IMR-90 (cell line): ENCODE measurements at regions not wholly inside any gene's neighbourhood (a gene's known extent, or its start where the extent isn't known, plus 50 kb on each side); places are given as distances from the start of the nearest gene placed in this dataset.

Experiments used
- ATAC-seq: fragments of 200-7000 bp; cut with Tn5 transposase; 2 replicates; pipeline ENCODE4 v1.9.1; 2020; ENCODE audit warnings: low read depth, mild to moderate bottlenecking, moderate library complexity
- BruUV-seq: library from RNA; stranded (reverse); fragments of 400-500 nt; replicated peaks from 2 replicates; lab custom pipeline; 2021; lab: Mats Ljungman, UMichigan
- CTCF ChIA-PET: fragments of 300-600 bp; formaldehyde crosslinking; extraction: SDS; loops from one replicate; lab custom pipeline; 2021; ENCODE audit warnings: antibody characterized with exemption; lab: Yijun Ruan, JAX
- POLR2A ChIA-PET: fragments of 300-600 bp; sonication (Branson Sonifier 250); formaldehyde crosslinking; loops from one replicate; lab custom pipeline; 2022; ENCODE audit warnings: antibody characterized with exemption; ENCODE audit not compliant: unreplicated experiment; lab: Charles Lee
- DNase-seq: peaks from one replicate; pipeline ENCODE4 v3.0.0; 2013
- H2AFZ ChIP-seq: replicated peaks from 2 replicates; pipeline ENCODE3; 2013; ENCODE audit warnings: low read length, mild to moderate bottlenecking; ENCODE audit not compliant: poor library complexity
- H2AK5ac ChIP-seq: 2 replicates; pipeline ENCODE4 v1.6.1; 2013; ENCODE audit warnings: low read depth, low read length, inconsistent platforms
- H2AK9ac ChIP-seq: replicated peaks from 2 replicates; pipeline ENCODE3; 2013; ENCODE audit warnings: mild to moderate bottlenecking, low read depth, low read length, moderate library complexity; ENCODE audit not compliant: poor library complexity
- H2BK120ac ChIP-seq: 2 replicates; pipeline ENCODE4 v1.6.1; 2013; ENCODE audit warnings: low read depth, low read length, inconsistent platforms
- H2BK15ac ChIP-seq: 3 replicates; pipeline ENCODE4 v1.6.1; 2013; ENCODE audit warnings: low read depth, low read length, inconsistent platforms
- H2BK20ac ChIP-seq: 2 replicates; pipeline ENCODE4 v1.6.1; 2013; ENCODE audit warnings: low read depth, mild to moderate bottlenecking, inconsistent platforms, low read length, moderate library complexity
- H2BK5ac ChIP-seq: 2 replicates; pipeline ENCODE4 v1.6.1; 2013; ENCODE audit warnings: mild to moderate bottlenecking, low read depth, low read length, inconsistent platforms; ENCODE audit not compliant: poor library complexity, severe bottlenecking
- H3K14ac ChIP-seq: replicated peaks from 2 replicates; pipeline ENCODE4 v1.6.1; 2013; ENCODE audit warnings: low read depth, low read length, inconsistent platforms
- H3K18ac ChIP-seq: 2 replicates; pipeline ENCODE4 v1.6.1; 2013; ENCODE audit warnings: low read depth, low read length, control low read depth
- H3K23ac ChIP-seq: 2 replicates; pipeline ENCODE4 v1.6.1; 2013; ENCODE audit warnings: low read depth, low read length, inconsistent platforms
- H3K27ac ChIP-seq: 2 replicates; pipeline ENCODE4 v1.5.1; 2013; ENCODE audit warnings: mild to moderate bottlenecking, control low read depth, low read length; ENCODE audit not compliant: insufficient read depth
- H3K27me3 ChIP-seq: 2 replicates; pipeline ENCODE4 v1.6.1; 2013; ENCODE audit warnings: low read length; ENCODE audit not compliant: control insufficient read depth, insufficient read depth
- H3K36me3 ChIP-seq: 2 replicates; pipeline ENCODE4 v1.6.1; 2013; ENCODE audit warnings: low read length, mixed read lengths; ENCODE audit not compliant: control insufficient read depth, insufficient read depth
- H3K4ac ChIP-seq: 2 replicates; pipeline ENCODE4 v1.6.1; 2013; ENCODE audit warnings: low read depth, low read length, inconsistent platforms
- H3K4me1 ChIP-seq: 2 replicates; pipeline ENCODE4 v1.6.1; 2013; ENCODE audit warnings: low read length, mixed read lengths; ENCODE audit not compliant: control insufficient read depth, insufficient read depth
- H3K4me2 ChIP-seq: 2 replicates; pipeline ENCODE4 v1.6.1; 2013; ENCODE audit warnings: low read depth, mild to moderate bottlenecking, control low read depth, low read length, moderate library complexity
- H3K4me3 ChIP-seq: 2 replicates; pipeline ENCODE4 v1.5.1; 2013; ENCODE audit warnings: low read depth, mild to moderate bottlenecking, control low read depth, low read length, moderate library complexity; ENCODE audit not compliant: insufficient read depth
- H3K56ac ChIP-seq: 2 replicates; pipeline ENCODE4 v1.6.1; 2013; ENCODE audit warnings: low read length, inconsistent platforms; ENCODE audit not compliant: insufficient read depth; ENCODE audit errors: extremely low read depth
- H3K79me1 ChIP-seq, 2 experiments: 2 replicates each; pipeline ENCODE4 v1.6.1; 2013; ENCODE audit warnings: low read length in 2 of 2, inconsistent platforms in 1 of 2, low read depth in 1 of 2
- H3K9ac ChIP-seq: 2 replicates; pipeline ENCODE4 v1.6.1; 2013; ENCODE audit warnings: low read depth, low read length, control low read depth
- H3K9me1 ChIP-seq: 2 replicates; pipeline ENCODE4 v1.6.1; 2013; ENCODE audit warnings: low read length, inconsistent platforms; ENCODE audit not compliant: insufficient read depth
- H3K9me3 ChIP-seq: 2 replicates; pipeline ENCODE4 v1.6.1; 2013; ENCODE audit warnings: low read length; ENCODE audit not compliant: control insufficient read depth, insufficient read depth
- H4K20me1 ChIP-seq: 2 replicates; pipeline ENCODE4 v1.6.1; 2013; ENCODE audit warnings: low read length, inconsistent platforms; ENCODE audit not compliant: insufficient read depth
- H4K5ac ChIP-seq: 2 replicates; pipeline ENCODE4 v1.6.1; 2013; ENCODE audit warnings: mild to moderate bottlenecking, low read depth, low read length, control low read depth
- H4K8ac ChIP-seq, 2 experiments: 2 replicates each; pipeline ENCODE4 v1.6.1; 2013; ENCODE audit warnings: low read depth in 2 of 2, low read length in 2 of 2, control low read depth in 1 of 2, inconsistent platforms in 1 of 2
- H4K91ac ChIP-seq: 2 replicates; pipeline ENCODE4 v1.6.1; 2013; ENCODE audit warnings: low read depth, low read length, inconsistent platforms; ENCODE audit not compliant: insufficient read depth
- CHD1 ChIP-seq: IDR thresholded peaks from 2 replicates; pipeline ENCODE4 v1.6.1; 2012; ENCODE audit warnings: low read depth, low read length, improper control_type of control experiment
- CTCF ChIP-seq: conservative IDR thresholded peaks from 2 replicates; pipeline ENCODE4 v1.5.1; 2012; ENCODE audit warnings: mild to moderate bottlenecking, low read depth, low read length, improper control_type of control experiment
- MAFK ChIP-seq: IDR thresholded peaks from 2 replicates; pipeline ENCODE4 v1.6.1; 2012; ENCODE audit warnings: low read depth, low read length, improper control_type of control experiment
- MXI1 ChIP-seq: IDR thresholded peaks from 2 replicates; pipeline ENCODE4 v1.6.1; 2012; ENCODE audit warnings: low read depth, mild to moderate bottlenecking, low read length, moderate library complexity, borderline replicate concordance
- POLR2A ChIP-seq: IDR thresholded peaks from 2 replicates; pipeline ENCODE4 v1.6.1; 2012; ENCODE audit warnings: mild to moderate bottlenecking, low read depth, low read length
- RAD21 ChIP-seq: IDR thresholded peaks from 2 replicates; pipeline ENCODE4 v1.6.1; 2012; ENCODE audit warnings: low read length, improper control_type of control experiment
- RFX5 ChIP-seq: IDR thresholded peaks from 2 replicates; pipeline ENCODE4 v1.8.0; 2012; ENCODE audit warnings: low read depth, mild to moderate bottlenecking, low read length, moderate library complexity
- USF2 ChIP-seq: fragments of 150-350 bp; IDR thresholded peaks from 2 replicates; pipeline ENCODE4 v1.6.1; 2017; ENCODE audit warnings: mild to moderate bottlenecking, antibody characterized with exemption, low read length, low read depth
- WGBS, 2 experiments: methylation state at CpG; one replicate each; pipeline versions ENCODE4 v1.1.5 to v1.1.7; 2013; ENCODE audit warnings: missing lambda C conversion rate in 2 of 2; ENCODE audit not compliant: insufficient read length in 1 of 2; ENCODE audit errors: extremely low coverage in 2 of 2; 5-methylcytosine and 5-hydroxymethylcytosine counted together
- dilution Hi-C: fragments of 300-500 bp; cut with HindIII; formaldehyde crosslinking; loops from one replicate; pipeline ENCODE4 v1.14.3; 2018; ENCODE audit warnings: low sequenced_read_pairs; ENCODE audit not compliant: unreplicated experiment
- in situ Hi-C: fragments of 300-500 bp; cut with MboI; formaldehyde crosslinking; loops from 3 replicates; pipeline ENCODE4 v1.14.3; 2019; ENCODE audit warnings: low sequenced_read_pairs, inconsistent platforms, mixed read lengths
- intact Hi-C: fragments of 100-400 bp; cut with micrococcal nuclease; formaldehyde crosslinking; loops from 2 replicates; pipeline ENCODE4 v1.10.0; 2022
- TF ChIP-seq, protein P1 (sequence below): fragments of 150-350 bp; IDR thresholded peaks from 2 replicates; pipeline ENCODE4 v1.6.1; 2016; ENCODE audit warnings: low read depth, mild to moderate bottlenecking, low read length, moderate library complexity, borderline replicate concordance

DNA sequence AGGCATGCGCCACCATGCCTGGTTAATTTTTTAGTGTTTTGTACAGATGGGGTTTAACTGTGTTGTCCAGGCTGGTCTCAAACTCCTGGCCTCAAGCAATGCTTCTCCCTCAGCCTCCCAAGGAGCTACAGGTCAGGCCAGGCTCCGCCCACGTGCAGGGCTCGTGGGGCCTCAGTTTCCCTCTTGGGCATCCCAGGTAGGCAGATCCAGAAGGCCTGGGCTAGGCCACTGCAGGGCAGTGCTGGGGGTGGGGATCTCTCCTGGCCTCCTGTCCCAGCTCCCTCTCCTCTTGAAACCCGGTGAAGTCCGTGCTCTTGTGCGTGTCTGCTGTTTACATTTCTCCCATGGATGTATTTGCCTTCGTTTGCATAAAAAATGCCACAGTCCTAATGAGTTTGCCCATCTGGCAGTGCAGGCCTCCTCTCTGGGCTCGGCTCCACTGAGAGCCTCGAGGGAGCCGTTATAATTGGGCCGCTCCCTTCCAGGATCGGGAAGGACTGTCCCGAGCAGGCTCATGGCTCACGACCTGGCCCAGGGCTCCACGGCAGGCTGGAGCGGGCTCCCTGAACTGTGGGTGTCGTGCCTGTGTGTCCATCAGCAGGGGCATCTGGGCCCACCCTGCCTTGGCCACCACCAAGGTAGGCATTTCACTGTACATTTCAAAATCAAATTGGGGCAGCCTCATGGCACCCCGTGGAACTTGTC, 52.6 kb upstream of the RUFY1 start:
- CTCF ChIA-PET = interaction anchor here (0.6 kb wide), 1 partner anchor 150 kb away, joined by 4 read pairs; no protein-coding TSS in a partner anchor
- Histone ChIP-seq H3K79me1 (no peaks in the 10 kb centered on the region), H2BK20ac (no peak overlapping the region), H2BK5ac (no peak overlapping the region), H4K91ac (no peak overlapping the region), H2BK15ac (no peak overlapping the region), H3K4ac (no peak overlapping the region), H3K18ac (no peak overlapping the region), H3K4me2 (no peak overlapping the region), H3K9me3 (no peaks in the 10 kb centered on the region), H3K27me3 (peaks cover 8% of the 10 kb centered on the region), H3K27ac (no peak overlapping the region), H2AK5ac (no peak overlapping the region), H4K20me1 (no peaks in the 10 kb centered on the region), H4K8ac (no peak overlapping the region), H3K14ac (no peak overlapping the region), H3K4me1 (peaks cover 2% of the 10 kb centered on the region; the same call in 1 of the 2 replicates), H2AFZ (no peak overlapping the region), H2AK9ac (no peak overlapping the region), H4K5ac (no peak overlapping the region), H3K9me1 (no peaks in the 10 kb centered on the region), H3K56ac (no peak overlapping the region), H3K9ac (no peak overlapping the region), H3K36me3 (no peaks in the 10 kb centered on the region), H2BK120ac (no peak overlapping the region), H3K4me3 (no peak overlapping the region), H3K23ac (no peak overlapping the region)
- in situ Hi-C loops (loop anchor here (5.0 to 25.0 kb wide), 4 partner anchors 153 to 1210 kb away; partner anchors contain the start of genes ADAMTS2 and ZNF354A), intact Hi-C loops (no loop called here), dilution Hi-C loops (no loop called here)
- TF ChIP-seq RAD21 (no peak), MXI1 (no peak), MAFK (no peak), RFX5 (no peak), POLR2A (no peak), CHD1 (no peak), USF2 (no peak), CTCF (no peak)
- TF ChIP-seq, protein P1, sequence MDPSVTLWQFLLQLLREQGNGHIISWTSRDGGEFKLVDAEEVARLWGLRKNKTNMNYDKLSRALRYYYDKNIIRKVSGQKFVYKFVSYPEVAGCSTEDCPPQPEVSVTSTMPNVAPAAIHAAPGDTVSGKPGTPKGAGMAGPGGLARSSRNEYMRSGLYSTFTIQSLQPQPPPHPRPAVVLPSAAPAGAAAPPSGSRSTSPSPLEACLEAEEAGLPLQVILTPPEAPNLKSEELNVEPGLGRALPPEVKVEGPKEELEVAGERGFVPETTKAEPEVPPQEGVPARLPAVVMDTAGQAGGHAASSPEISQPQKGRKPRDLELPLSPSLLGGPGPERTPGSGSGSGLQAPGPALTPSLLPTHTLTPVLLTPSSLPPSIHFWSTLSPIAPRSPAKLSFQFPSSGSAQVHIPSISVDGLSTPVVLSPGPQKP = no peak
- ATAC-seq (peak; percentile 29), DNase-seq (no peak)
- POLR2A ChIA-PET = no interaction called here
- 52% methylated on average over 6 of the region's 19 CpGs; no CpG with 5 or more reads in 1 of the 2 experiments for WGBS, 2 experiments
- no TSS peak for BruUV-seq
